CD4-positive, alpha-beta T cell treated with Interleukin-6 at 100 ng/mL for 8 hours (primary cell): ENCODE measurements at regions not wholly inside any gene's neighbourhood (a gene's known extent, or its start where the extent isn't known, plus 50 kb on each side); places are given as distances from the start of the nearest gene placed in this dataset.

Source experiments
- DNase-seq: peaks from one replicate; pipeline ENCODE4 v3.0.0-alpha.2; 2020; ENCODE audit warnings: mixed read lengths, low spot score

GRCh38 chr18:66735933-66736332 is 132.0 kb upstream of the CDH19 start:
- DNase-seq: no peak

DNA sequence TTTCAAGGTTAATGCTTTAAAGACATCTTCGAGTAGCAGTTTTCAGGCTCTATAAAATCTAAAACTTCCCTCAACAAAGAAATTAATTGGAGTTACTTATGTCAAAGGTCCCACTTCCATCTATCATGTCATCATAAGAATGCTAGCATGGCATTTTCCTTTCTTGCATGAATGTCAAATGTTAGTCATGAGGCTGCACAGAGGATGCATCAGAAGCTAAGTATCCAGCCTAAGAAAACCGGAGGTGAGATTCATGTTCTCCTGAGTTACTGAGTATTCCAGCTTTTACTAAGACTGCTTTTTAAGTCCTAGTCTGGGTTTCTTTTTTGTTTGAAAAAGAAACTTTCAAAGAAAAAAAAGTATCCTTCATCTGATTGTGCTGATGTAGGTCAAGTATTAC is 130.6 kb upstream of the CDH19 start:
- DNase-seq: no peak

- no peak for DNase-seq
Measured at GRCh38 chr18:66731890-66732289, 128.0 kb upstream of the CDH19 start.

DNA sequence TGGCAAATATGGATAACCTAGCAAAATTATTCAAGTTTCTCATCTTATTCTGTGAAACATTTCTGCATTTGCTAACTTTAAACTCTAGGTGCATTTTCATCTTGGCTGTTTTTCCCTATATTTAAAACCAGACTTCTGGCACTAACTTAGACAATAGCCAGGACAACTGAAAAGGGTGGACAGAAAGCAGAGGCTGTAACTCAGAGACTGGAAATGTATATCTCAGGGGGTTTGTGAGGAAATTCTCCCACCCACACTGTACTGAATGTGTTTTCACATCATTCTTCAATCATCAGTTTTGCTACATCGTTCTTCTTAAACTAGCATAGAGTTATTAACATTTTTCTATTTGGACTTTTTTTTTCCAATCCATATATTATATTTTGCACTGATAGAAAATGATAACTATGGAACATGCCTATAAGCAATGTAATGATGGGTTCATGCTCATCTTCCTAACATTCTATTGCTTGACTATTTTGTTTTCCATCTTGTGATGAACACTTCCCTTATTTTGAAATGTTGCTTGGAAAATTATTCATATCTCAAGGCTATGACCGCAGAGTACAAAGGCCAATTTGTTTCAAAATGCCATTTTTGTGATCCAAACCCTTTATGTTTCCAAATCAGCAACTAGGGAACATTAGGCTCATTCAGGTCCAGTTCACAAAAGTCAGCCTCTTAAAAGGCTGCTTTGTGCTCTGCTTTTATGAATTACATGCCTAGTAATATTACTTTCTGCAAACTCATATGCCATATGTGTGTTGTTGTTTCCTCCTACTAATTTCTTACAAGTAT is 125.8 kb upstream of the CDH19 start:
- no peak for DNase-seq

GRCh38 chr18:66728951-66729350 is 125.1 kb upstream of the CDH19 start:
- no peak for DNase-seq

DNA sequence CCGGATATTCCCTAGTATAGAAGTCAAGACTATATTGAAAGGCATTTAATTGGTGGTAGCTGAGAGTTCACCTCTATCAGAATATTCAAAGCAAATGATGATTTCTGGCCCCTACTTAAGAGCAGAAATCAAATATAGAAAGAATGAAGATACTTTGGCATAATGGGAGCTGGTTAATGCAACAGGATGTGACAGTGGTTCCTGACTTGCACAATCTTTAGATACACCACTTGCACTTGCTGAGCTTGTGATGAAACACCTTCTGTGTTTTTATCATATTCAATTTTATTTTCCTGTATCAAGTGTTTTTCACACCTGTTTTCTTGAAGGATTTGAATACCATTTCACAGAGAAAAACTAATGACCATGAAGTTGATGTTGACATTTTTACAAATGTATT is 124.1 kb upstream of the CDH19 start:
- no peak for DNase-seq

DNA sequence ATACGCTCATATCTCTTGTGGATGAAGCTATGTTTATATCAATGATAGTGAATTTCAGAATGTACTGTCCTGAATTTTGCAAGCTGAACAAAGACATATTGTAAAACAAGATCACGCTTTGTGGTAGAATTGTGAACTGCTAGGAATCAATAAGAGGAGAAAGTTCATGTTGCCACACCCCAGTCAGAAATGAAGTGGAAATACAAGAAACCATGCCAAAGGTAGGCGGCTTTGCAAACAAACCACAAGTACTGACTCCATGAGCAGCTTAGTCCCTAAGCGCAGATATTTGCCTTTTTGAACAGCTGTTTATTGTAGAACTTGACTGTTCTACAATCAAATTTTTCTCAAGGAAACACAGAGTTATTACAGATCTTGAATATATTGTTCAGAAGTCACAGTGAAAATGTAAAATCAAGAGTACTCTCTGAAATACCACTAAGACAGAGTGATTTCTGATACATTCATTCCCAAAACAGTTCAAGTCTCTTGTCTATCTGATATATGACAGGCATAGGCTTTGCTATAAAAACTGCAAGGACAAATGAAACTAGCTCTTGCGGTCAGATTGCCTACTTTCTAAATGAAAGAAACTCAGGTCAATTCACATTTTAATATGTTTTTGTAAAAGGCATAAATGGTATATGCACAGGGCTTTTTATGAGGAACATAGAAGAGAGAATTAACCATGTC is 120.9 kb upstream of the CDH19 start:
- DNase-seq: no peak

GRCh38 chr18:66722671-66723070 is 118.8 kb upstream of the CDH19 start:
- no peak for DNase-seq

DNA sequence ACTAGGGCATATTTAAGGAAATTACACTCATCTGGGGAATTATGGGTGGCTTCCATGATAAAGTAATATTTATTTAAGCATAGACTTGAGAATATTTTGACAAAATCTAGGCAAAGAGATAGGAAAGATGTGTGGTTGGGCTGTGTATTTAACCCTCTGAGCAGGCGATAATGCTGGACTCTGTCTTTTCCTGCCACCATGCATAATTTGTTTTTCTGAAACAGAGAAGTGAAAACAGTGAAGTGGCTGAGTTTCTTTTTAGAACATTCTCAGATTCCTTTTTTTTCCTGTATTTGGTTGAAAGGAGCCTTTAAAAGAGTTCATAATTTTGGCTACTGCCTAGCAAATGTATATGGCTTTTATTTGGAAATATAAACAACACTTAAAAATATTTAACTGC is 104.8 kb upstream of the CDH19 start:
- DNase-seq: no peak

- no peak for DNase-seq
Measured at GRCh38 chr18:66707473-66707872, 103.6 kb upstream of the CDH19 start.

GRCh38 chr18:66695281-66695680 is 91.4 kb upstream of the CDH19 start:
- no peak for DNase-seq

DNA sequence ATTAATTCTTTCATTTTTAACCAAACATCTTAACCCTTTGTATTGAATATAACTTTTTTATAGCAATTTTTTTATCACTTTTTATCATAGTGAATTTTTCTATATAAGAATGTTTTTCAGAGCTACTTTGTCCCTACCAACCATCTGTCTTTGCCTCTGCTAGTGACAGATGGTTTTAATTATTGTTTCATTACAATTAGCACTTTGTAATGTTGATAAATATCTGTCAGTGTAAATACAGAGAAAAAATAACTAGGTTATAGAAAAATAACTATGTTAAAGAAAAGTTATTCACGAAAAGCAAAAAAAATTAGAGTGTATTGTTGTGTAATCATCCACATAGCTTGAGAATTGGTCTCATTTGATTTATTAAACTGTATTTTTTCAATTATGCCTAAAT is 91.0 kb upstream of the CDH19 start:
- DNase-seq: no peak

GRCh38 chr18:66687635-66688034 is 83.7 kb upstream of the CDH19 start:
- DNase-seq: no peak

DNA sequence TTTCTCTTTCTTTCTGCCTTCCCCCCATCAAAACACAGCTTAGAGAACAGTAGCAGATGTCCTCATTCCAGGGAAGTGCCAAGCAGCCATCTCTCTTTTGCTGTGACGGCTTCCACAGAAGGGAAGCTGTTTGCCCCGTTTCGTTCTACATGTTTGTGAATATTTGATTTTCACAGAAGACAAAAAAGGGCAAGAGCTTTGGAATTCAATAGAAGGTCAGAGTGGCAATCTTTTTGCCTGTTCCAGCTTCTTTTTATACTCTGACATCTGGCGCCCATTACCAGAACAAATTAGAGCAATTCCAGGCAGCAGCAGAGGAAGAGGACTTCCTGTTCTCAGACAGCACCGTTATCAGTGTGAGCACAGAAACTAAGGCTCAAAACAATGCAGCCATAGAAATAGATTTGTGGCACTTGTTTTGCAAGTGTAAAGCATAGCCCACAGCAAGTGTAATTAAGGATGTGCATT is 79.0 kb upstream of the CDH19 start:
- DNase-seq: no peak

DNA sequence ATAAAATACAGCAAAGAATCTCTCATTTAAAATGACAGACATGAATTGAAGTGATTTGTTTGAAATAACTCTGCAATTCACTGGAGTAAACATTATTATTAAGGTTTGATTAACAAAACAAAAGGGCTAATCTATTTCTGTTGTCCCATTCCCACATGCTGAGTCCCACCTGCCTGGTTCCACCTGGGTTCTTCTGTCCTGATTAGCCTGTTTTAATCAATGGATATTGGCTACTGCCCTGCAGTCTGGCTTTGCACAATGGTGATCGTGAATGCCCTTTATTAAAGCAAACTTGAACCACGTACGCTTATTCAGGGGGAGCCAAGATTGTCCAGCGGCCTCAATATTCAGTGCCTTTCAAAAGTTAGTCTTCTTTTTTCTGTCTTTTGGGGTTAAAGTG is 72.8 kb upstream of the CDH19 start:
- DNase-seq: no peak

DNA sequence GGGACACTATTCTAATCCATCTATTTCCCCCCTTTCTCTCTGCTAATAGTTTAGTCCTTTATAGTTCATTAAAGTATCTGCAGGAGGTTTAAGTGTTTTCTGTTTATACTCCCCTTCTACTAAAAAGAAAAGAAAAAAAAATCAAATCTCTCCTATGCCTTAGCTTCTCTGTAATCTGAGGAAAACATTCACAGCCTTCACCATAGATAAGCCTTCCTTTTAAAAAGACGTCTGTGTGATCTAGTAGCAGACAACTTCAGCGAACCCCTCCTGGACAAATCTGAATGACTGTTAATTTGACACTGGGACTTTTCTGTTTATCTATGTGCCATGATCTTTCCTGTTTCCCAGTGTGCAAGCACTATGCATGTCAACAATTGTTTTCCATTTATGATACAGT is 70.4 kb upstream of the CDH19 start:
- no peak for DNase-seq

DNA sequence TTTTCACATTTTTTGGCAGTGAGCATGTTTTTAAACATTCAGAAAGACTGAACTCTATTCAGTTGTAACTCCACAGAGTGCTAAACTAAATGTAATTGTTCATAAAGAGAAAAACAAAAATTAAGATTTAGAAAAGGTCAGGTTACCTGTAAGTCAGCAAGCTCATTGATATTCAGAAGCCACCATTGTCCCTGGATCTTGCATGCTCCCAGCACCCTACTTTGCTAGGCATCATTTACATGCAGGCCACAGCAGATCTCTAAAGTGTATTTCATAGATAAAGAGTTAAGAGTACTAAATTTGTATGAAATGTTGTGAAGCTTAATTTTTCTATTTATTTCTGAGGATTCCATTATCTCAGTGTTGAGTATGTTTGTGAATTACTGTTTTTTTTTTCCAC is 64.8 kb upstream of the CDH19 start:
- DNase-seq: no peak

GRCh38 chr18:66662632-66663031 is 58.7 kb upstream of the CDH19 start:
- no peak for DNase-seq

DNA sequence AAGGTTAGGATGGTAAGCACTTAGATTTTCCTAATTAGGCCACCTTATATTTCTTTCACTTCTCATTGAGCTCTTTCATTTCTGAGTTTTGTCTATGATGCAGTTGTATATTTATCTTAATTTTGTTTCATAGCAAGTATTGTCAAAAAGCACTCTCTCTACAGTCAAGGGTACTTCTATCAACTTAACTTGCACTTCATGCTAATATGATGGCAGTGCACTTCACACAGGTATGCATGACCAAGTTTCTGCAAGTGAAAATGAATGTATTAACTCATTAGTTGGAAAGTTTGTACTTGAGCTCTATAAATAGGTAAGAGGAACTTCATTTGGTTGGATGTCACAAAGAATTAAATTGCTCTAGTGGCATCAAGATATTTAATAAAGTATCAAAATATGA is 51.5 kb upstream of the CDH19 start:
- no peak for DNase-seq
